Endothelial cell of umbilical vein (primary cell): ENCODE measurements at regions not wholly inside any gene's neighbourhood (a gene's known extent, or its start where the extent isn't known, plus 50 kb on each side); places are given as distances from the start of the nearest gene placed in this dataset.

ENCODE experiments used
- BruUV-seq: library from RNA; stranded (reverse); fragments of 400-500 nt; replicated peaks from 2 replicates; lab custom pipeline; 2021; lab: Mats Ljungman, UMichigan
- CTCF ChIA-PET: fragments of 300-600, 350-600 bp; sonication (Branson Sonifier 250); formaldehyde crosslinking; loops from one replicate; lab custom pipeline; 2021; ENCODE audit warnings: antibody characterized with exemption, inconsistent platforms; lab: Charles Lee
- POLR2A ChIA-PET: fragments of 300-600, 350-600 bp; sonication (Branson Sonifier 250); formaldehyde crosslinking; loops from one replicate; lab custom pipeline; 2021; ENCODE audit warnings: antibody characterized with exemption, inconsistent platforms; lab: Charles Lee
- DNase-seq: peaks from one replicate; pipeline ENCODE4 v3.0.0-alpha.2; 2011; ENCODE audit warnings: low read depth, low spot score
- FAIRE-seq: peaks from 2 replicates; lab custom pipeline; 2011; peaks lifted over from hg19 to GRCh38; lab: Jason Lieb, UNC
- H2AFZ ChIP-seq: 2 replicates; pipeline ENCODE4 v1.6.0; 2012; ENCODE audit warnings: low read depth, low read length, control low read depth, inconsistent platforms
- H3K27ac ChIP-seq: 2 replicates; pipeline ENCODE4 v1.5.1; 2011; ENCODE audit warnings: low read depth, mild to moderate bottlenecking, control low read depth, low read length, moderate library complexity; ENCODE audit not compliant: insufficient read depth
- H3K27me3 ChIP-seq, 2 experiments: 2 replicates each; pipeline versions ENCODE4 v1.6.0 to v1.6.1; 2011; ENCODE audit warnings: low read length in 2 of 2, mixed read lengths in 1 of 2; ENCODE audit not compliant: control insufficient read depth in 2 of 2, insufficient read depth in 2 of 2
- H3K36me3 ChIP-seq, 2 experiments: 2 replicates in 1 of 2; 3 replicates in 1 of 2; pipeline ENCODE4 v1.5.1; 2011; ENCODE audit warnings: low read length in 2 of 2, mild to moderate bottlenecking in 1 of 2, moderate library complexity in 1 of 2; ENCODE audit not compliant: control insufficient read depth in 2 of 2, insufficient read depth in 2 of 2; ENCODE audit errors: extremely low read depth in 1 of 2
- H3K4me1 ChIP-seq: 3 replicates; pipeline ENCODE4 v1.5.1; 2011; ENCODE audit warnings: mild to moderate bottlenecking, low read length; ENCODE audit not compliant: control insufficient read depth, insufficient read depth; ENCODE audit errors: extremely low read depth
- H3K4me2 ChIP-seq: 2 replicates; pipeline ENCODE4 v1.6.1; 2011; ENCODE audit warnings: low read length, control low read depth, mixed read lengths; ENCODE audit not compliant: insufficient read depth
- H3K4me3 ChIP-seq, 3 experiments: fragments of 200-600 bp in 1 of 3; sonication (generic), shearing (Covaris generic) in 1 of 3; replicated peaks in 1 of 3; 2 replicates each; pipeline ENCODE4 v1.5.1; 2011 to 2016; ENCODE audit warnings: control low read depth in 3 of 3, low read length in 3 of 3, mild to moderate bottlenecking in 2 of 3, inconsistent platforms in 1 of 3, low read depth in 1 of 3, moderate library complexity in 1 of 3; ENCODE audit not compliant: insufficient read depth in 1 of 3
- H3K79me2 ChIP-seq: 2 replicates; pipeline ENCODE4 v1.6.0; 2012; ENCODE audit warnings: low read length, inconsistent platforms; ENCODE audit not compliant: control insufficient read depth, insufficient read depth
- H3K9ac ChIP-seq: replicated peaks from 2 replicates; pipeline ENCODE3; 2011; ENCODE audit warnings: low read length, control low read depth; ENCODE audit not compliant: insufficient read depth; ENCODE audit errors: extremely low read depth
- H3K9me1 ChIP-seq: replicated peaks from 3 replicates; pipeline ENCODE4 v1.6.0; 2011; ENCODE audit warnings: mild to moderate bottlenecking, low read length; ENCODE audit not compliant: control insufficient read depth, insufficient read depth; ENCODE audit errors: extremely low read depth
- H3K9me3 ChIP-seq: replicated peaks from 2 replicates; pipeline ENCODE4 v1.5.1; 2012; ENCODE audit warnings: low read length, inconsistent platforms; ENCODE audit not compliant: control insufficient read depth, insufficient read depth
- H4K20me1 ChIP-seq: replicated peaks from 2 replicates; pipeline ENCODE3; 2011; ENCODE audit warnings: mild to moderate bottlenecking, low read length; ENCODE audit not compliant: control insufficient read depth, insufficient read depth; ENCODE audit errors: extremely low read depth
- CTCF ChIP-seq, 2 donors: IDR thresholded peaks; 1 replicate in 1 of 2; 2 replicates in 1 of 2; pipeline ENCODE4 v1.5.1; 2011; ENCODE audit warnings: low read length in 2 of 2, mild to moderate bottlenecking in 2 of 2, moderate library complexity in 2 of 2, control low read depth in 1 of 2, inconsistent platforms in 1 of 2, low read depth in 1 of 2; ENCODE audit not compliant: insufficient read depth in 1 of 2; ENCODE audit errors: extremely low read depth in 1 of 2
- EZH2 ChIP-seq: IDR thresholded peaks from 2 replicates; pipeline ENCODE4 v1.6.1; 2012; ENCODE audit warnings: borderline replicate concordance, low read depth, mild to moderate bottlenecking, moderate library complexity, low read length, inconsistent platforms; ENCODE audit not compliant: severe bottlenecking
- FOS ChIP-seq: IDR thresholded peaks from 2 replicates; pipeline ENCODE4 v1.6.1; 2011; ENCODE audit warnings: mild to moderate bottlenecking, low read length, moderate library complexity, borderline replicate concordance; ENCODE audit not compliant: insufficient read depth
- GATA2 ChIP-seq: IDR thresholded peaks from 2 replicates; pipeline ENCODE4 v1.7.0; 2011; ENCODE audit warnings: low read depth, mild to moderate bottlenecking, moderate library complexity, mixed read lengths, low read length; ENCODE audit not compliant: insufficient read length, insufficient read depth
- JUN ChIP-seq: IDR thresholded peaks from 2 replicates; pipeline ENCODE4 v1.6.1; 2011; ENCODE audit warnings: borderline replicate concordance, low read depth; ENCODE audit not compliant: insufficient read length, insufficient read depth
- MAX ChIP-seq: IDR thresholded peaks from 2 replicates; pipeline ENCODE4 v1.6.1; 2011; ENCODE audit not compliant: insufficient read depth, insufficient read length
- MYC ChIP-seq: IDR thresholded peaks from one replicate; pipeline ENCODE4 v1.6.1; 2011; ENCODE audit warnings: mild to moderate bottlenecking, low read depth, low read length
- POLR2A ChIP-seq: IDR thresholded peaks from 2 replicates; pipeline ENCODE4 v1.6.1; 2012; ENCODE audit warnings: low read depth, mild to moderate bottlenecking, control low read depth, low read length
- POLR2AphosphoS5 ChIP-seq: IDR thresholded peaks from 2 replicates; pipeline ENCODE4 v1.6.1; 2012; ENCODE audit warnings: low read depth, mild to moderate bottlenecking, control low read depth, low read length, moderate library complexity; ENCODE audit not compliant: insufficient read depth
- dilution Hi-C: fragments of 300-500 bp; cut with MboI; formaldehyde crosslinking; loops from one replicate; pipeline ENCODE4 v1.15.0; 2019; ENCODE audit warnings: low sequenced_read_pairs; ENCODE audit not compliant: extremely low pct_ligation_motif_present
- intact Hi-C: fragments of 100-400 bp; cut with micrococcal nuclease; formaldehyde crosslinking; loops from one replicate; pipeline ENCODE4 v1.10.0; 2022

GRCh38 chr13:111396457-111396856 is 76.0 kb downstream of the TEX29 start:
- Histone ChIP-seq H2AFZ (no peak overlapping the region), H3K9me1 (no peaks in the 10 kb centered on the region), H3K79me2 (no peaks in the 10 kb centered on the region), H3K4me3 (no peak overlapping the region), H3K4me1 (no peaks in the 10 kb centered on the region), H3K9ac (no peak overlapping the region), H3K36me3 (no peaks in the 10 kb centered on the region), H3K27ac (no peak overlapping the region), H4K20me1 (no peaks in the 10 kb centered on the region), H3K9me3 (no peaks in the 10 kb centered on the region), H3K27me3 (no peaks in the 10 kb centered on the region), H3K4me2 (no peak overlapping the region)
- CTCF ChIA-PET: no interaction called here
- POLR2A ChIA-PET: no interaction called here
- no TSS peak for BruUV-seq
- dilution Hi-C loops (no loop called here), intact Hi-C loops (no loop called here)
- FAIRE-seq (no peak), DNase-seq (no peak)
- TF ChIP-seq FOS (no peak), EZH2 (no peak), JUN (no peak), MYC (no peak), CTCF (IDR thresholded peaks at IDR 0.05; ENCODE audit: extremely low read depth in 1 of 2, insufficient read depth in 1 of 2, low read depth in 1 of 2, low read length in 2 of 2) (no peak), GATA2 (no peak), MAX (no peak), POLR2A (no peak), POLR2AphosphoS5 (no peak)
